Thoracic aorta (tissue), 2 donors: ENCODE measurements at regions not wholly inside any gene's neighbourhood (a gene's known extent, or its start where the extent isn't known, plus 50 kb on each side); places are given as distances from the start of the nearest gene placed in this dataset.

Experiments
- ATAC-seq: fragments of 150-250 bp; one replicate; pipeline ENCODE4 v1.8.0; 2017; ENCODE audit warnings: low read depth; ENCODE audit not compliant: insufficient number of reproducible peaks, low FRiP score
- DNase-seq: peaks from one replicate; pipeline ENCODE4 v3.0.0-alpha.2; 2020; ENCODE audit warnings: low spot score
- H3K27ac ChIP-seq, 2 donors: fragments of 200-600 bp; sonication (generic); 1 replicate in 1 of 2; 2 replicates in 1 of 2; pipeline ENCODE4 v1.5.1; 2016; ENCODE audit warnings: mild to moderate bottlenecking in 2 of 2, moderate library complexity in 2 of 2
- H3K27me3 ChIP-seq: fragments of 200-600 bp; sonication (generic); replicated peaks from 2 replicates; pipeline ENCODE4 v1.6.0; 2016; ENCODE audit warnings: mild to moderate bottlenecking; ENCODE audit not compliant: insufficient read depth
- H3K36me3 ChIP-seq: fragments of 200-600 bp; sonication (generic); one replicate; pipeline ENCODE4 v1.5.1; 2016
- H3K4me1 ChIP-seq, 2 donors: fragments of 200-600 bp; sonication (generic); 1 replicate in 1 of 2; 2 replicates in 1 of 2; pipeline versions ENCODE4 v1.5.1 to v1.6.0; 2016; ENCODE audit warnings: low read depth in 2 of 2, mild to moderate bottlenecking in 1 of 2; ENCODE audit not compliant: control insufficient read depth in 1 of 2
- H3K4me3 ChIP-seq: fragments of 200-600 bp; sonication (generic); 2 replicates; pipeline ENCODE4 v1.5.1; 2016; ENCODE audit warnings: mild to moderate bottlenecking
- H3K9me3 ChIP-seq: fragments of 200-600 bp; sonication (generic); 2 replicates; pipeline ENCODE4 v1.5.1; 2016
- TF ChIP-seq, protein P1 (sequence below): fragments of 200-600 bp; sonication (generic); IDR thresholded peaks from one replicate; pipeline ENCODE4 v1.5.1; 2019; ENCODE audit warnings: antibody characterized with exemption

DNA sequence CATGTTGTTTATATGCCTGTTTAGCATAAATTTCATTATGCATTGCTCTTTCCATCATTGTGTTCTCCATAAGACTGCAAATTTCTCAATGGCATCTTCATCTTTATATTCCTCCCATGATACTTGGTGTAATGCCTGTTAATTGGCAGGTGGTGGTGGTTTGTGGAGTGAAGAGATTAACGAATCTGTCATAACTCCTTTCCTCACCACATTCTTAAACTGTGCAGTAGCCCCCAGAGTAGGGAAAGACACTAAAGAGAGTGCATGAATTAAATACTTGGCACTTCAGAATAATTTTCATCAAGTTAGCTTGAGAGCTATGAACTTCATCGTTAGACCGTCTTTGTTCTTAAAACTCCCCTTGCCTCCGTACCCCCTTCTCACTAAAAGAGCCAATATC lies 329.7 kb downstream of the HS3ST3B1 start:
- TF ChIP-seq, protein P1, sequence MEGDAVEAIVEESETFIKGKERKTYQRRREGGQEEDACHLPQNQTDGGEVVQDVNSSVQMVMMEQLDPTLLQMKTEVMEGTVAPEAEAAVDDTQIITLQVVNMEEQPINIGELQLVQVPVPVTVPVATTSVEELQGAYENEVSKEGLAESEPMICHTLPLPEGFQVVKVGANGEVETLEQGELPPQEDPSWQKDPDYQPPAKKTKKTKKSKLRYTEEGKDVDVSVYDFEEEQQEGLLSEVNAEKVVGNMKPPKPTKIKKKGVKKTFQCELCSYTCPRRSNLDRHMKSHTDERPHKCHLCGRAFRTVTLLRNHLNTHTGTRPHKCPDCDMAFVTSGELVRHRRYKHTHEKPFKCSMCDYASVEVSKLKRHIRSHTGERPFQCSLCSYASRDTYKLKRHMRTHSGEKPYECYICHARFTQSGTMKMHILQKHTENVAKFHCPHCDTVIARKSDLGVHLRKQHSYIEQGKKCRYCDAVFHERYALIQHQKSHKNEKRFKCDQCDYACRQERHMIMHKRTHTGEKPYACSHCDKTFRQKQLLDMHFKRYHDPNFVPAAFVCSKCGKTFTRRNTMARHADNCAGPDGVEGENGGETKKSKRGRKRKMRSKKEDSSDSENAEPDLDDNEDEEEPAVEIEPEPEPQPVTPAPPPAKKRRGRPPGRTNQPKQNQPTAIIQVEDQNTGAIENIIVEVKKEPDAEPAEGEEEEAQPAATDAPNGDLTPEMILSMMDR, result no peak
- no peaks in the 10 kb centered on the region for H3K27me3 ChIP-seq
- H3K9me3 ChIP-seq, result no peaks in the 10 kb centered on the region
- H3K36me3 ChIP-seq, result no peaks in the 10 kb centered on the region
- DNase-seq (no peak), ATAC-seq (no peak)
- no peak overlapping the region for H3K27ac ChIP-seq
- H3K4me3 ChIP-seq, result no peak overlapping the region
- H3K4me1 ChIP-seq, result no peaks in the 10 kb centered on the region

DNA sequence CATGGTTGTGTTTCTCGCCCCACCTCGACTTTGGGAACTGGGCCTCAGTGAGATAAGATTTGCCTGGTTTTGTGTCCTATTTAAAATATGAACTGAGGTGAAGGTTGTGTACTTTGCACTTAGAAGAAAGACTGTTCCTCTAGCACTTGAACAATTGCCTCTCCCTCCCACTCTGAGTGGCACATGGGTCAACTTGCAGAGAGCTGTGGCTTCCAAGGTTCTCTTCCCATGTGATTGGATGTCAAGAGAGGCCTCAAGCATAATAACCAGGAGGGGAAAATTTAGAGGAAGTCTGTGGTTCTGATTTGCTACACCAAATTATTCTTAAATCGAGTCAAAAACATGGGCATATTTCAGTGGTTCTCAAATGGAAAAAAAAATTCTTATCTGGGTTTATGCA lies 329.2 kb downstream of the HS3ST3B1 start:
- TF ChIP-seq, protein P1, result no peak
- no peaks in the 10 kb centered on the region for H3K36me3 ChIP-seq
- H3K27me3 ChIP-seq, result no peaks in the 10 kb centered on the region
- H3K9me3 ChIP-seq, result no peaks in the 10 kb centered on the region
- no peak overlapping the region for H3K27ac ChIP-seq
- no peak overlapping the region for H3K4me3 ChIP-seq
- ATAC-seq (no peak), DNase-seq (no peak)
- no peaks in the 10 kb centered on the region for H3K4me1 ChIP-seq

DNA sequence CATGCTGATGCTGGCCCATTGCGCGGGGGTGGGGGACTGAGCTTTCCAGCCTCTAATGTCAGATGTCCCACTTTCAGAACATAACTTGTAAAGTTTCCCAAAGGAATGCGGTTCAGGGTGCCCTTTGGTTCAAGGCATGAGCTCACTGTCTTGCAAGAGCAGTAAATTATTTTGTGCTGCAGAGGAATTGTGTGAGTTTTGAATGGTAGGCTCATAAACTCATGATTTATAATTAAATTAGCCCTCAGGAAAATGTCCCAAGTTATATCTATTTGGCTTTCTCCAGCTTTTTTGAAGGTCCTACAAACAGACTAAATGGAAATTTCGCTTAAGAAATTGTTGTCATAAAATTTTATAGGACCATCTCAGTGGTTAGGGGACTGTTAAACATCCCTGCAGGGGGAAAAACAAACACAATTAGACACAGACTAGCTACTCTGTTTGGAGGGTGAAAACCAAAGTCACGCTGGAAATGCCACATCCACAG lies 321.8 kb downstream of the HS3ST3B1 start:
- Histone ChIP-seq H3K36me3 (no peaks in the 10 kb centered on the region), H3K27me3 (no peaks in the 10 kb centered on the region), H3K27ac (no peak overlapping the region), H3K9me3 (no peaks in the 10 kb centered on the region), H3K4me3 (no peak overlapping the region), H3K4me1 (no peaks in the 10 kb centered on the region)
- TF ChIP-seq, protein P1, result no peak
- ATAC-seq (no peak), DNase-seq (no peak)

- H3K9me3 ChIP-seq, result no peaks in the 10 kb centered on the region
- no peak for ATAC-seq
- DNase-seq, result no peak
- TF ChIP-seq, protein P1, result no peak
- H3K27me3 ChIP-seq, result no peaks in the 10 kb centered on the region
- H3K4me3 ChIP-seq, result no peak overlapping the region
- no peaks in the 10 kb centered on the region for H3K4me1 ChIP-seq
- no peaks in the 10 kb centered on the region for H3K36me3 ChIP-seq
- no peak overlapping the region for H3K27ac ChIP-seq
Measured at GRCh38 chr17:14621826-14622614, 321.1 kb downstream of the HS3ST3B1 start.

DNA sequence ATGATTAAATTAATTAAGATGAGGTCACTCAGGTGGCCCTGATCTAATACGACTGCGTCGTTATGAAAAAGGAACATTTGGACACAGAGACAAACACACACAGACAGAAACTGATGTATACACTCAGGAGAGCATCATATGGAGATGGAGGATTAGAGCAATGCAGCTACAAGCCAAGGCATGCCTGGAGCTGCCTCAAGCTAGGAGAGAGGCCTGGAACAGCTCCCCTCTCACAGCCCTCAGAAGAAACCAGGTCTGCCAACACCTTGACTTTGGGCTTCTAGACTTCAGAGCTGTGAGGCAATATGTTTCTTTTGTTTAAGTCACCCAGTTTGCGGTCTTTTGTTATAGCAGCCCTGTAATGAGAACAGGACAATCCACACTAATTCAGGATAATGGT lies 318.9 kb downstream of the HS3ST3B1 start:
- DNase-seq (no peak), ATAC-seq (no peak)
- no peaks in the 10 kb centered on the region for H3K4me1 ChIP-seq
- H3K27me3 ChIP-seq, result no peaks in the 10 kb centered on the region
- H3K4me3 ChIP-seq, result no peak overlapping the region
- no peaks in the 10 kb centered on the region for H3K9me3 ChIP-seq
- TF ChIP-seq, protein P1, result no peak
- no peak overlapping the region for H3K27ac ChIP-seq
- no peaks in the 10 kb centered on the region for H3K36me3 ChIP-seq
